HL-60/S4 treated with retinoic acid at 250 ng/mL for 4 days and 3 days (cell line): ENCODE measurements at regions not wholly inside any gene's neighbourhood (a gene's known extent, or its start where the extent isn't known, plus 50 kb on each side); places are given as distances from the start of the nearest gene placed in this dataset.

Experiments
- in situ Hi-C: fragments of 300-500 bp; cut with MboI; formaldehyde crosslinking; loops from 2 replicates; pipeline ENCODE4 v1.7.0; 2022; ENCODE audit warnings: low sequenced_read_pairs

DNA sequence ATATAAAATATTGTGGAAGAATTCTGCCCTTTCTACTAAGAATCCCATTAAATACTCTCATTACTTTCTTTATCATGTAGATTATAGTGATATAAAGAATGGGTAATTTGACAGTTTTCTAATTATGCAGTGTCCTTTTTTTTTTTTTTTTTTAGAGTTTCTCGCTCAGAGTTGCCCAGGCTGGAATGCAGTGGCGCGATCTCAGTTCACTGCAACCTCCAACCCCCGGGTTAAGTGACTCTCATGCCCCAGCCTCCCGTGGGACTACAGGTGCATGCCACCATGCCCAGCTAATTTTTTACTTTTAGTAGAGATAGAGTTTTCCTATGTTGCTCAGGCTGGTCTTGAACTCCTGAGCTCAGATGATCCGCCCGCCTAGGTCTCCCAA lies 1143.4 kb upstream of the SORCS1 start:
- in situ Hi-C loops, result no loop called here

- in situ Hi-C loops, result no loop called here
Measured at GRCh38 chr10:108307250-108307924, 1142.9 kb upstream of the SORCS1 start.

DNA sequence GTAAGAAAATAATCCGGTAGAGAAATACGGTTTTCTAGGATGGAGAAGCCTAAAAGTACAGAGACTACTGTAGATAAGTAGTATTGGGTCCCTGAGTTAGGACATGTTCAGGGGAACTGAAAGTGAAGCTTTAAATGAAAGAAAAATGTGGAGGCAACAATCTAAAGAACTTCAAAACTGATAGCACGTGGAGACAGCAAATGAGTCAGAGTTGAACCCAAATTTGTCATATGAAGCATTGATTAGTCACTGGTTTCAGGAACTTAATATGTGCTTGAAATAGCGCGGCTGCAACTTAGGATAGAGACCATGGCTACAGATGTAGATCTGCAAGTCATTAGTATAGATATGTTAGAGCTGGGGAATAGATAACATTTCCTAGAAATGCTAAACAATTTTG lies 1138.6 kb upstream of the SORCS1 start:
- in situ Hi-C loops, result no loop called here

- in situ Hi-C loops, result no loop called here
Measured at GRCh38 chr10:108301002-108301401, 1136.5 kb upstream of the SORCS1 start.

GRCh38 chr10:108290823-108291222 lies 1126.3 kb upstream of the SORCS1 start:
- in situ Hi-C loops, result no loop called here

- in situ Hi-C loops, result no loop called here
Measured at GRCh38 chr10:108275895-108276685, 1111.6 kb upstream of the SORCS1 start.

GRCh38 chr10:108260383-108260906 lies 1095.9 kb upstream of the SORCS1 start:
- in situ Hi-C loops, result no loop called here

- in situ Hi-C loops, result no loop called here
Measured at GRCh38 chr10:108254089-108254488, 1089.6 kb upstream of the SORCS1 start.

DNA sequence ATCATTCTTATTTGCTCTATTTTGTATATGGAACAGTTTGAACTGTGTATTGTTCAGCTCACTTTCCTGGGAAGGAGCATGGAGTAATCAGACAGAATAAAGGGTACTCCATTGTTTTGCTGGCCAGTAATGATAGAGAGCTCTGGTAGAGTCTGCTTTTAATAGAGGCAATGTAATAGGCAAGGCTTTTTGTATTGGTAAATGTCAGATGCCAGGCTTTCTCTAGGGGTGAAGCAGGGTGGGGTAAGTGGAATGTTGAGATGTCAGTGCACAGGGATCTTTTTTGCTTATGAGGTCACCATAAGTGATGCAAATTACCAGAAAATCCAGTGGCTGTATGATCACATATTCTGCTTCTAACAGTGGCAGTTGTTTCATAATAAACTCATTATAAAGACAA lies 1088.3 kb upstream of the SORCS1 start:
- in situ Hi-C loops, result no loop called here

GRCh38 chr10:108250936-108251620 lies 1086.6 kb upstream of the SORCS1 start:
- in situ Hi-C loops, result no loop called here

DNA sequence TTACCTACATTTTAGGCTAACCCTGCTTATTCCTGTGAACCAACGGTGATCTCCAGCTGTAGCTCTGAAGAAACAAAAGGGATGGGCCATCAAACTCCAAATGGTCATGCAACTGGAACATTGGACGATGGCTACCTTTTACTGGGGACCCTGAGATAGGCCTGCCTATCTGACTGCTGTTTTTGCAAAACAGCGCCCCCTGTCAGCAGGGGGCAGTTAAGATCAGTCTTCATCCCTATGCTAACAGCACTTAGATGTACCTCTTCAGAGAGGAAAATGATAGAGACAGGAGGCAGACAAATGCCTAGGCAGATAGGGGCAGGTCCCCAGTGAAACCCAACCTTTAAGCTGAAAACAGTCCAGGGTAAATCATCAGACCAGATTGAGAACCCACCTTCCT lies 1085.4 kb upstream of the SORCS1 start:
- in situ Hi-C loops, result no loop called here

DNA sequence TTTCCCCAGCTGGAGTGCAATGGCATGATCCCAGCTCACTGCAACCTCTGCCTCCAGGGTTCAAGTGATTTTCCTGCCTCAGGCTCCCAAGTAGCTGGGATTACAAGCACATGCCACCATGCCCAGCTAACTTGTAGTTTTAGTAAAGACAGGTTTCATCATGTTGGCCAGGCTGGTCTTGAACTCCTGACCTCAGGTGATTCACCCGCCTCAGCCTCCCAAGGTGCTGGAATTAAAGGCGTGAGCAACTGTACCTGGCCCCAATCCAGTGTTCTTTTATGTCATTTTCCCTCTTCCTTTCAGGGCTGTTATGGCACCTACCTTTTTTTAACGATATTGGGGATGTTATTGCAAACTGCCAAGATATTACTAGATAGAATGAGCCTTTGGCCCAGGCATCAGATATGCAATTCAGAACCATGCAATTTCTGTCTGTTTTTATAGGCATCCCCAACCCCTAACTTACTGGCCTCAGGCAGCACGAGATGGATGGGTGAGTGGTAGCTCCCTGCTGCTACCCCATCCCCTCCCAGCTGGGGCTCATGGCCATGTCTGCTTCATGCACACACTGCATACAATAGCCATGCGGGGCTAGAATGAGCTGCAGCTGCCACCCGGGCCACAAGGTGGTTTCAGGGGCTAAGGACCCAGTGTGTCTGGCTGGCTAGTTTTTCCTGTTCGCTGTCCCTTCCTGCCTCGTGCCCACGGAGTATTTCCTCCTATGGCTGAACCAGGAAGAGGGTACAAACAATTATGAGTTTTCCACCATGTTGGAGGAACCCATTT lies 1080.1 kb upstream of the SORCS1 start:
- in situ Hi-C loops, result no loop called here

GRCh38 chr10:108241166-108241565 lies 1076.7 kb upstream of the SORCS1 start:
- in situ Hi-C loops, result no loop called here

DNA sequence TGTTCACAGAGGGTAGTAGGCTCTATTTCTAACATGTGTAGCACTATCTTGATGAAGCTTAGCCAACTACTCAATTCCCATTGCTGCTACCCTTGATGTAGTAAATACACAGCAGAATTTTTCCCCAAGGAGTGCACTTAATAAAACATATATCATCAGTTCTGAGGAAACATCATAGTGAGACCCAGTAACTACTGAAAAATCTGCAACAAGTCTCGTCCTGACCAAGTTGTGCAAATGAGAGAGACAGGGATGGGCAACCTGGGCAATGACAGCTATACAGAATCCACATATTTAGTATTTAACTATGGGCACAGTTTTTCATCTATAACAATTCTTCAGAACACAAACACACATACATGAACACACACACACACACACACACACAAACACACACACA lies 1073.8 kb upstream of the SORCS1 start:
- in situ Hi-C loops, result no loop called here

- in situ Hi-C loops, result no loop called here
Measured at GRCh38 chr10:108230478-108231170, 1066.1 kb upstream of the SORCS1 start.

DNA sequence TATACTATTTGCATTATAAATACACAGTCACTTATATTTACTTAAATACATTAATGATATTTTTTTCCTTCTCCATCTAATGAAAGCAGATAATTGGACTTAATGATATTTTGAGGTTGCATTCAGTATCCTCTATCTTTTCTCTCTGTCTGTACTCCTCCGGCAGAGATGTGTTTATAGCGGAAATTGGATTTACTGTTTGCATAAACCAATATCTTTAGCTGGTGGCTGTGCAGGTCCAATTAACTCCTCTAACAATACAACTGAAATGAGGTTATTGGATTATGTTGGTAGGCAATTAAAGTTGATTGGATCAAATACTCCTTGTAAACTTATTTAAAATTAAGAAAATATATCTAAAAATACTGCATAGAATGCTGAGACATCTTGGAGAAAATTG lies 1044.2 kb upstream of the SORCS1 start:
- in situ Hi-C loops, result no loop called here

DNA sequence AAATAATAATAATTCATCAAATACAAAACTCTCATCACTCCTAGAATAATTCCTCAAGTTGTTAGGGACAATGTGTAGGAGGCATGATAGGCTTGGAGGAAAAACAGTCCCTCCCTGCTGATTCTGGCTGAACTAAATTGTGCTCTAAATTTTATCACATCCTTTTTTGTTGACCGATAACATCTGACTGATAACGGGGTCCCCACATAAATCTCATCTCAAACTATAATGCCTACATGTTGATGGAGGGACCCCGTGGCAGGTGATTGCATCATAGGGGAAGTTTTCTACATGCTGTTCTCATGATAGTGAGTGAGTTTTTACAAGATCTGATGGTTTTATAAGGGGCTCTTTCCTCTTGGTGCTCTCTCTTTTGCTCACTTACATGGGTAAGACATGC lies 1043.5 kb upstream of the SORCS1 start:
- in situ Hi-C loops, result no loop called here

DNA sequence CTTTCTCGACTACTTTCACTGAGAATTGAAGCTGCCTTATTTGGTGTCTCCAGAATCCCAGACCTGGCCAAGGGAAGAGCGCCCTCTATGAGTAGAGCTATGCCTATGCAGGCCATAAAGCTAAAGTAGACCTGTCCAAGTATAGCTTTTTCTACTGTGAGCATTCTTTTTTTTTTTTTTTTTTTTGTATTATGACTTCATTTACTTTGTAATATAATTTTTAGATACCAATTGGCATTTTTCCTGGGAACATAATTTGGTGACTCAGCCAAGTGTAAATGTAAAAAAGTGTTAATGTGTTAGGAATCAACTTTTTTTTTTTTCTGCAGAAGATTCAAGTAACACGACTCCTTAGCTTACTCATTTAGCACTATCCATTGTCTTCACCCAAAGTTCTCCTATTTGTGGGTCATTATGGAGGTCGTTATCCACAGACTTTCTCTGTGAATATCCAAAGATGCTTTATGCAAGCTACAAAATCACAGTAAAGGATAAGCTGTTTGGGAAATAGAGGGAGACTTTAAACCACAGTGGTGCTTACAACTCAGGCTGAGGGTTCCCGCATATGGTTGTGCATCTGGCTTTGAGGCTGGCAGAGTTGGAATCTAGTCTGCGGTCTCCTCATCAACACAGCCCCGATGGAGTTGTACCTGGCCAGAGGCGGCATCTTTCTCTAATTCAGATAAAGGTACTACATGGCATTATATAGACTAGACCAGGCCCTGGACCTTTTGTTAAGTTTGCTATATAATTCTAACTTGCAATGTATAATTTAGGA lies 1040.2 kb upstream of the SORCS1 start:
- in situ Hi-C loops, result no loop called here

GRCh38 chr10:108203905-108204527 lies 1039.5 kb upstream of the SORCS1 start:
- in situ Hi-C loops, result no loop called here
